NCI-H146 treated with DMSO at 0.1 percent for 48 hours (cell line): ENCODE measurements at regions not wholly inside any gene's neighbourhood (a gene's known extent, or its start where the extent isn't known, plus 50 kb on each side); places are given as distances from the start of the nearest gene placed in this dataset.
"Not testable (repeated sequence)": the region's sequence is repeated elsewhere in the genome, so short reads cannot be mapped to it uniquely, and the experiment has no call there.

Experiments
- DNase-seq: peaks from one replicate; lab custom pipeline; 2025; ENCODE audit not compliant: unreplicated experiment; lab: John Stamatoyannopoulos, UW

GRCh38 chr14:44620121-44621019 lies 113.3 kb upstream of the FSCB start:
- no peak for DNase-seq

DNA sequence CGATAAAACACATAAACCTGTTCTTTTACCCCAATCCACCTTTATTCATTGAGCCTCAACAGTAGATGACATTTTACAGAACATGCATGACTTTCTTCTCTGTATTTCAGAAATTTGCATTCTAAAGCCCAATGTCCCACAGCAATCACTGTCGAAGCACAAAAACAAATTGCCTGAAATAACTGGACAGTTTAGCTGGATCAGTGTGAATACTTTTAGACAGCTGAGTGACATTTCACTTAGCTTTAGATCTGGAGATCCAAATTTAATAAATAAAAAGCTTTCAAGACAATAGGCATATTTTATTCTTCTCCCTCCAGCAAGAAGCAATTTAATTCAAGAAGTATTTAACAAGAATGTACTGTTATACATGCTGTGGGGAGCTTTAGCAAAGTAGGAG lies 109.1 kb upstream of the FSCB start:
- DNase-seq, result no peak

DNA sequence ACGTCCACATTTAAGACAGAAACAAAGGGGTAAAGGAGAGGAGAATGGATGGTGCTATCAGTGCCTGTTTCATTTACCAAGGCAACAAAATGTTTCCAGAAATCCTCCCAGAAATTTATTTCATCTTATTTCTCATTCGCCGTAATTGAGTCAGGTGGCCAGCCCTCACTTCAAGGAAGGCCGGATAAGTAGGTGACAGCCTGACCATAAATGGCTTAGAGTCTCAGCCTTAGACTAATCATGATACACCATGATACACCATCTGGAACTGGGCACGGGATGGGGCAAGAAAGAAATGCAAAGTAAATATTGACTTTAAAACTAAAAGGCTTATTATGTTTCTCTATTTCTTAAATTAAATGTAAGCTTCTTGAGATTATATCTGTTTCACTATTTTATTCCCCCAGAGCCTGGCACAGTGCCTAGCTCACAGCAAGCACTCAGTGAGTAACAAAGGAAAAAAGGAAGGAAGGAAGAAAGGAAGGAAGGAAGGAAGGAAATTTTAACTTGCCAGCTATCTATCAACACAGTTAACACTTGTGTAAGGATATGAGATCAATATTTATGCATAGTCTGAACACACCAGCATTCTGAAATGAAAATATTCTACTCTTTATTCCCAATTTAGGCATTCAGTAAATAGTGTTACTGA lies 106.1 kb upstream of the FSCB start:
- no peak for DNase-seq

DNA sequence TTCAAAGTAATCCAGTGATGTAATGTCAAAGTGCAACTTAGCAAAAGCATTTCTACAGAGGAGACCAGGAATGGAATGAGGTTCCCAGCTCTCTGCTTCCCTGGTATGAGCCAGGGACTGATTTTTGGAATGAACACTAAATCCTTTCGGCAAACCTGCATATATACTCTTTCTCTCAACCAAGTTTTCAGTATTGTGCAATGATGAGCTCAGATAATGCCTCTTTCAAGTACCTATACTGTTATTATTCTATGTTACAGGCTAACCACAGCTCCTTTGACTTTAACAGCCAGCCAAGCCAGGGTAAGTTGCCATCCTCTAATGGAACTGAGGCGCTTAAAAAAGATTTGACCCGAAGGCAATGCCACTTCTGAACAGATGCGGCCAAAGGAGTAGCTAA lies 104.9 kb upstream of the FSCB start:
- DNase-seq, result no peak

DNA sequence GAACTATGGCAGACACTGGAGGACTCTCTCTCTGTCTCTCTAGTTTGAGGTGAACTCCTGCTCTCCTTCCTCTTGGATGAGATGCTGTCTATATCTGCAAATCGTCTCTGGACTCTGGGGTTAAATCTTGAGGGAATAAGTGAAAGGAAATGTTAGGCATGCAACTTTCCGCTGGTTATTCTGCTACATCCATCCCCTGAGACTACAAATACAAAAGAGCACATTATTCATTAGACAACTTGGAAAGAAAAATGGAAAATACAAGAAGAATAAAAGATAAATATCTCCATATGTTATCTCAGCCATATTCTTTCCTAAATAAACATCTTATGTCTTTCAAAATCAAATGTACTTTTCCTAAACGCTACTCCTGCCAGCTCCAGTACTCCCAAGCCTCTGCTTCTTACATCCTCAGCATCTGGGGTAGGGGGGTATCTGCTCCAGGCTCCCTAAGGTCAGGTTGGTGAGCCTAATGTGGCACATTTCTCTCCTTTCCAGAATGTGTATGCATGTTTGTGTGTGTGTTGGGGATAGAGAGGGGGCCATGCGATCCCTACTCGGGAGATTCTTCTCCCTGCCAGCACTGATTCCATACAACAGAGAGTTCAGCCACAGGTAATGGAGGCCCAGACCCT lies 102.9 kb upstream of the FSCB start:
- DNase-seq, result no peak

GRCh38 chr14:44609201-44609600 lies 102.1 kb upstream of the FSCB start:
- peak; percentile 53 for DNase-seq

- no peak for DNase-seq
Measured at GRCh38 chr14:44607701-44608100, 100.6 kb upstream of the FSCB start.

DNA sequence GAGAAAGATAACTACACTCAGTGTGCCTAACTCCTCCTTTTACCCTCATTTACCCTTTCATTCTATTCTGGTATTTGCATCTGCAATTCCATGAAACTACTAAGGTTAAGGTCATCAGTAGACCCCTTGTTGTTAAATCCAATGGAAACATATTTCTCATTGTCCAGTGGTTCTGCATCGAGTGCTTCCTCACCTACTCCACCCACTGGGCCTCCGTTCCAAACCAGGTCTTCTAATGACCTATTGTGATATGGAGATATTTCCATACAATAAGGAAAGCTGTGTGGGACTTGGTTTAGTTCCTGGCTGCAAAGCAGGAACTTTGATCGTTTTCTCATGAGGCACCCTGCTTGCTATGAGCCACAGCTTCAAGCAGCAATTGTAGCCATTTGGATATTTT lies 99.5 kb upstream of the FSCB start:
- no peak for DNase-seq

DNA sequence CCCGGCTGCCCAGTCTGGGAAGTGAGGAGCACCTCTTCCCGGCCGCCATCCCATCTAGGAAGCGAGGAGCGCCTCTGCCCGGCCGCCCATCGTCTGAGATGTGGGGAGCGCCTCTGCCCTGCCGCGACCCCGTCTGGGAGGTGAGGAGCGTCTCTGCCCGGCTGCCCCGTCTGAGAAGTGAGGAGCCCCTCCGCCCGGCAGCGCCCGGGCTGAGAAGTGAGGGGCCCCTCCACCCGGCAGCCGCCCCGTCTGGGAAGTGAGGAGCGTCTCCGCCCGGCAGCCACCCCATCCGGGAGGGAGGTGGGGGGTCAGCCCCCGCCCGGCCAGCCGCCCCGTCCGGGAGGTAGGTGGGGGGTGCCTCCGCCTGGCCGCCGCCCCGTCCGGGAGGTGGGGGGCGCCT lies 94.2 kb upstream of the FSCB start:
- not testable (repeated sequence) for DNase-seq

GRCh38 chr14:44589180-44589579 lies 82.1 kb upstream of the FSCB start:
- DNase-seq, result no peak

- DNase-seq, result peak; percentile 98
Measured at GRCh38 chr14:44586910-44587309, 79.8 kb upstream of the FSCB start.

- no peak for DNase-seq
Measured at GRCh38 chr14:44576356-44576755, 69.3 kb upstream of the FSCB start.

GRCh38 chr14:44567997-44568396 lies 60.9 kb upstream of the FSCB start:
- no peak for DNase-seq

- no peak for DNase-seq
Measured at GRCh38 chr14:44565968-44566367, 58.9 kb upstream of the FSCB start.

DNA sequence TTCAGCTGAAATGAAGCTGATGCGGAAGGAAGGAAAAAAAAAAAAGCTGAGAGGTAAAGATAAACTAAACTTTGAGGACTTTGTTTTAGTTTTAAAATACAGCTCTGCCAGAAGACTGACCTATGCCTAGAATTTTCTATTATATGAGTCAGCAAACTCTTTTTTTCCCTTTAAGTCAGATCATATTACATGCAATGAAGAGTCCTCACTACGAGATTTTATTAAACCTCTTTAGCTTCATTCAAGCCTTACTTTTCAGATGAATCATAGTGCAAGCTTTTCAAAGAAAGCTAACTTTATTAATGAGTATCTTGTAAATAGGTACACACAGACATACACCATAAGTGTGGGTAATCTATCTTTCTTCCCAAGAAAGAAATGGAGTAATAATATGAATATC lies 57.8 kb upstream of the FSCB start:
- no peak for DNase-seq
